Left lung (tissue), 4 donors: ENCODE measurements at regions not wholly inside any gene's neighbourhood (a gene's known extent, or its start where the extent isn't known, plus 50 kb on each side); places are given as distances from the start of the nearest gene placed in this dataset.
"Not testable (repeated sequence)": the region's sequence is repeated elsewhere in the genome, so short reads cannot be mapped to it uniquely, and the experiment has no call there.

Experiments used
- ATAC-seq: fragments of 200-7000 bp; cut with Tn5 transposase; one replicate; pipeline ENCODE4 v1.9.1; 2020; ENCODE audit warnings: moderate library complexity
- DNase-seq, 4 donors: peaks; one replicate each; pipeline ENCODE4 v3.0.0-alpha.2; 2013 to 2020
- H3K27ac ChIP-seq, 2 donors: fragments of 200-600 bp; sonication (generic) in 1 of 2; one replicate each; pipeline versions ENCODE4 v1.5.0 to v1.8.0; 2020 to 2021
- H3K27me3 ChIP-seq, 2 donors: fragments of 200-600 bp; sonication (generic) in 1 of 2; one replicate each; pipeline versions ENCODE4 v1.5.0 to v1.8.0; 2020 to 2021
- H3K36me3 ChIP-seq, 2 donors: fragments of 200-600 bp; sonication (generic) in 1 of 2; one replicate each; pipeline versions ENCODE4 v1.5.0 to v1.8.0; 2020 to 2021
- H3K4me1 ChIP-seq, 2 donors: fragments of 200-600 bp; one replicate each; pipeline ENCODE4 v1.8.0; 2021
- H3K4me3 ChIP-seq, 2 donors: fragments of 200-600 bp; sonication (generic) in 1 of 2; one replicate each; pipeline versions ENCODE4 v1.5.0 to v1.8.0; 2020 to 2021; ENCODE audit warnings: mild to moderate bottlenecking in 1 of 2
- H3K9me3 ChIP-seq, 2 donors: fragments of 200-600 bp; sonication (generic) in 1 of 2; one replicate each; pipeline versions ENCODE4 v1.5.0 to v1.8.0; 2020 to 2021
- CTCF ChIP-seq, 2 donors: fragments of 200-600 bp; sonication (generic) in 1 of 2; IDR thresholded peaks; one replicate each; pipeline versions ENCODE4 v1.5.0 to v1.8.0; 2021; ENCODE audit warnings: antibody characterized with exemption in 2 of 2
- intact Hi-C, 2 donors: fragments of 100-400 bp; cut with DNase I; formaldehyde crosslinking; loops; one replicate each; pipeline versions ENCODE4 v1.11.2 to v1.14.2; 2022
- donor health status: DM: no; HTN: yes; CAD: no.
- donor health status: DM: no; HTN: no; CAD: no.

GRCh38 chr1:189226779-189227178, 1250.9 kb downstream of the BRINP3 start:
- DNase-seq (no peak), ATAC-seq (no peak)
- no peaks in the 10 kb centered on the region for H3K4me1 ChIP-seq
- H3K4me3 ChIP-seq = no peak overlapping the region
- peaks cover 0 to 17% of the 10 kb centered on the region in 2 donors for H3K9me3 ChIP-seq
- TF ChIP-seq CTCF (IDR thresholded peaks at IDR 0.05) = no peak
- H3K27ac ChIP-seq = no peak overlapping the region
- intact Hi-C loops = no loop called here
- H3K27me3 ChIP-seq = no peaks in the 10 kb centered on the region
- no peaks in the 10 kb centered on the region for H3K36me3 ChIP-seq

GRCh38 chr1:189237008-189237407, 1240.7 kb downstream of the BRINP3 start:
- intact Hi-C loops = no loop called here
- no peaks in the 10 kb centered on the region for H3K4me1 ChIP-seq
- H3K27ac ChIP-seq = no peak overlapping the region
- no peaks in the 10 kb centered on the region for H3K36me3 ChIP-seq
- no peak overlapping the region for H3K4me3 ChIP-seq
- H3K27me3 ChIP-seq = no peaks in the 10 kb centered on the region
- DNase-seq (peak in 1 of 4 donors; percentile 3), ATAC-seq (no peak)
- no peak for TF ChIP-seq CTCF (IDR thresholded peaks at IDR 0.05)
- peaks cover 0 to 7% of the 10 kb centered on the region in 2 donors for H3K9me3 ChIP-seq

GRCh38 chr1:189253601-189254350, 1223.9 kb downstream of the BRINP3 start:
- no peaks in the 10 kb centered on the region for H3K36me3 ChIP-seq
- DNase-seq (peak in 1 of 4 donors; percentile 24), ATAC-seq (no peak)
- intact Hi-C loops = no loop called here
- no peak overlapping the region for H3K27ac ChIP-seq
- no peak for TF ChIP-seq CTCF (IDR thresholded peaks at IDR 0.05)
- no peaks in the 10 kb centered on the region for H3K27me3 ChIP-seq
- no peak overlapping the region for H3K4me3 ChIP-seq
- no peaks in the 10 kb centered on the region for H3K4me1 ChIP-seq
- peaks cover 0 to 15% of the 10 kb centered on the region in 2 donors for H3K9me3 ChIP-seq

GRCh38 chr1:189261128-189261527, 1216.5 kb downstream of the BRINP3 start:
- H3K36me3 ChIP-seq, ATAC-seq, H3K4me3 ChIP-seq, intact Hi-C loops, DNase-seq, H3K4me1 ChIP-seq, H3K27ac ChIP-seq, H3K27me3 ChIP-seq: not testable (repeated sequence)
- peaks cover 0 to 38% of the 10 kb centered on the region in 2 donors for H3K9me3 ChIP-seq

GRCh38 chr1:189269011-189269410, 1208.7 kb downstream of the BRINP3 start:
- DNase-seq (no peak), ATAC-seq (no peak)
- no peaks in the 10 kb centered on the region for H3K4me1 ChIP-seq
- H3K9me3 ChIP-seq = peaks cover 0 to 65% of the 10 kb centered on the region in 2 donors
- intact Hi-C loops = no loop called here
- H3K27me3 ChIP-seq = no peaks in the 10 kb centered on the region
- no peak overlapping the region for H3K27ac ChIP-seq
- no peaks in the 10 kb centered on the region for H3K36me3 ChIP-seq
- H3K4me3 ChIP-seq = no peak overlapping the region
- no peak for TF ChIP-seq CTCF (IDR thresholded peaks at IDR 0.05)

- H3K27me3 ChIP-seq = no peaks in the 10 kb centered on the region
- DNase-seq (no peak), ATAC-seq (no peak)
- no peaks in the 10 kb centered on the region for H3K4me1 ChIP-seq
- no peak for TF ChIP-seq CTCF (IDR thresholded peaks at IDR 0.05)
- no peak overlapping the region for H3K27ac ChIP-seq
- peaks cover 0 to 25% of the 10 kb centered on the region in 2 donors for H3K9me3 ChIP-seq
- no peaks in the 10 kb centered on the region for H3K36me3 ChIP-seq
- intact Hi-C loops = no loop called here
- H3K4me3 ChIP-seq = no peak overlapping the region
Measured at GRCh38 chr1:189274267-189274666, 1203.4 kb downstream of the BRINP3 start.
